ENCODE measurements at regions not wholly inside any gene's neighbourhood (a gene's known extent, or its start where the extent isn't known, plus 50 kb on each side); places are given as distances from the start of the nearest gene placed in this dataset.

DNA sequence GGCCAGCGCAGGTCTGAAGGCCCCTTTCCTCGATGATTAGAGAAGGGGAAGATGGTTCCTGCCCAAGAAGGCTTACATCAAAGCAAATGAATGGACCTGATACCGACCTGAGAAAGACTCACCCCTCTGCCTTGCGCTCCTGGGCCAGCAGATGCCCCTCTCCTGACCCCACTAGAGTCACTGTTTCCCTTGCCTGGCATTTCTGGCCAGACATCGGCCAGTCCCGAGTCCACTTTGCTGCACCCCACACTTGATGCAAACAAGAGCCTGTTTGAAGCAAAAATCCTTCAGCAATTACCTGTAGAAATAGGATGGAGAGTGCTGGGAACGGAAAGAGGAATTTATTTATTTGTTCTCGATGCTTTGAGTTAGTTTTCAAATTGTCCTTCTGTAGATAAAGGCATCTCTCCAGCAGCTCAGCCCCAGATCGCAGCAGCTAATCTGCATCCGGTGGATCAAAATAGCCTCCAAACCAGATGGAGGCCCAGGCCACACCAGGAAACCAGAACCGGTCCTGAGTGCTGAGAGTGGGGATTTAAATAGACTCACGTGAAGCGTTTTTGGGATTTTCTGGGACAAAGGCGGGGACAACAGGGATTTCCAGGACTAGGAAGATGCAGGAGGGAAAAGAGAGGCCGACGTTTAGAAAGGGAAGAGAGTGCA, 148.6 kb downstream of the TRIM29 start:
- DNase-seq (ENCODE audit: low spot score) (no peak), ATAC-seq (ENCODE audit: insufficient number of reproducible peaks, low FRiP score, low read depth) (no peak)
- TF ChIP-seq CTCF (IDR thresholded peaks at IDR 0.05), result no peak
- H3K36me3 ChIP-seq, result no peaks in the 10 kb centered on the region
- peaks cover 0 to 5% of the 10 kb centered on the region in 2 donors for H3K4me1 ChIP-seq (ENCODE audit: control insufficient read depth in 1 of 2, low read depth in 2 of 2)
- H3K27ac ChIP-seq, result no peak overlapping the region
- H3K27me3 ChIP-seq (replicated peaks; ENCODE audit: insufficient read depth), result no peaks in the 10 kb centered on the region
- H3K4me3 ChIP-seq, result no peak overlapping the region
- no peaks in the 10 kb centered on the region for H3K9me3 ChIP-seq

DNA sequence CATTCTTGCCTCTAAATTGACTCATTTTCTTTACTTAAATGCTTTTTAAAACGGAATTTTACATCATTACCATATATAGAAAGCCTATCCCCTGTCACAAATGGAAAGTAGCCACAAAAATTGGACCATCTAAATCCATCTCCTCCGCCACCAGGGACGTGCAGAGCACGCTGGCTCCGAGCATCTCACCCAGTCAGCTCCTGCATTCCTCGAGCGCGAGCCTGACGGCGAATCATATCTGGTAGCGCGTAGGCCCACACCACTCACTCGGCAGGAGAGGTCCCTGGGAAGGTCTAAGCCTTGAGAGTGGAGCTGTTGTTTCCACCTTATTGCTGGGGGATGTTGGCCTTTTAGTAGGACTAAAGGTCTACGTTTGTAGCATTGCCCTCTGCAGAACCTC, 152.4 kb downstream of the TRIM29 start:
- H3K27me3 ChIP-seq (replicated peaks; ENCODE audit: insufficient read depth), result no peaks in the 10 kb centered on the region
- ATAC-seq (ENCODE audit: insufficient number of reproducible peaks, low FRiP score, low read depth) (no peak), DNase-seq (ENCODE audit: low spot score) (no peak)
- no peak for TF ChIP-seq CTCF (IDR thresholded peaks at IDR 0.05)
- no peak overlapping the region for H3K4me3 ChIP-seq
- peaks cover 0 to 2% of the 10 kb centered on the region in 2 donors for H3K4me1 ChIP-seq (ENCODE audit: control insufficient read depth in 1 of 2, low read depth in 2 of 2)
- H3K9me3 ChIP-seq, result no peaks in the 10 kb centered on the region
- no peaks in the 10 kb centered on the region for H3K36me3 ChIP-seq
- no peak overlapping the region for H3K27ac ChIP-seq

DNA sequence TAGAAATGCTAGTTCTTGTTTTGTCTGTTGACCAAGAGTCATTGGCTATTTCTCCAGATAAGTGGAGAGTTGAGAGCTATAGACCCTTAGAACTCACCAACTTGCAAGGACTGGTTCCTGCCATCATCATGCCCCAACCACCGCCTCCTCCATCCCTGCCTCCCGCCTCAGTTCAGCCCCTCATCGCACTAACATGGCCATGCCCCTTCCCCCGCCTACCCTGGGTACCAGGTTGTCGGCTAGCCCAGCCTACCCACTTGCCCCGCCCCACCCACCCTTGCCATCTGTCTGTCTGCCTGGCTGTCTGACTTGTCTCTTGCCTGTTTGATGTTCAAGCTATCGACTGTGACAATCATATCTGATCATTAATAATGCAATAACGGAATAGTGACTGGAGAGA, 154.1 kb downstream of the TRIM29 start:
- H3K27me3 ChIP-seq (replicated peaks; ENCODE audit: insufficient read depth), result no peaks in the 10 kb centered on the region
- H3K4me3 ChIP-seq, result no peak overlapping the region
- no peaks in the 10 kb centered on the region for H3K9me3 ChIP-seq
- ATAC-seq (ENCODE audit: insufficient number of reproducible peaks, low FRiP score, low read depth) (no peak), DNase-seq (ENCODE audit: low spot score) (no peak)
- no peak overlapping the region for H3K27ac ChIP-seq
- no peak for TF ChIP-seq CTCF (IDR thresholded peaks at IDR 0.05)
- no peaks in the 10 kb centered on the region for H3K36me3 ChIP-seq
- no peaks in the 10 kb centered on the region for H3K4me1 ChIP-seq (ENCODE audit: control insufficient read depth in 1 of 2, low read depth in 2 of 2)

GRCh38 chr11:119983240-119983732, 154.6 kb downstream of the TRIM29 start:
- no peaks in the 10 kb centered on the region for H3K27me3 ChIP-seq (replicated peaks; ENCODE audit: insufficient read depth)
- no peak overlapping the region for H3K27ac ChIP-seq
- no peaks in the 10 kb centered on the region for H3K9me3 ChIP-seq
- H3K4me3 ChIP-seq, result no peak overlapping the region
- DNase-seq (ENCODE audit: low spot score) (no peak), ATAC-seq (ENCODE audit: insufficient number of reproducible peaks, low FRiP score, low read depth) (no peak)
- no peaks in the 10 kb centered on the region for H3K36me3 ChIP-seq
- H3K4me1 ChIP-seq (ENCODE audit: control insufficient read depth in 1 of 2, low read depth in 2 of 2), result no peaks in the 10 kb centered on the region
- no peak for TF ChIP-seq CTCF (IDR thresholded peaks at IDR 0.05)

GRCh38 chr11:119982517-119983239, 155.2 kb downstream of the TRIM29 start:
- no peak for TF ChIP-seq CTCF (IDR thresholded peaks at IDR 0.05)
- DNase-seq (ENCODE audit: low spot score), result no peak
- no peaks in the 10 kb centered on the region for H3K27me3 ChIP-seq (replicated peaks; ENCODE audit: insufficient read depth)

More at GRCh38 chr11:119982517-119983239, 155.2 kb downstream of the TRIM29 start:
- H3K9me3 ChIP-seq, result no peaks in the 10 kb centered on the region
- H3K27ac ChIP-seq, result no peak overlapping the region
- no peaks in the 10 kb centered on the region for H3K4me1 ChIP-seq (ENCODE audit: control insufficient read depth in 1 of 2, low read depth in 2 of 2)
- H3K4me3 ChIP-seq, result no peak overlapping the region
- no peaks in the 10 kb centered on the region for H3K36me3 ChIP-seq
- no peak for ATAC-seq (ENCODE audit: insufficient number of reproducible peaks, low FRiP score, low read depth)
